Upper lobe of left lung (tissue), 4 donors: ENCODE measurements at regions not wholly inside any gene's neighbourhood (a gene's known extent, or its start where the extent isn't known, plus 50 kb on each side); places are given as distances from the start of the nearest gene placed in this dataset.

Experiments used
- EP300 ChIP-seq, 4 donors: sonication (generic); formaldehyde crosslinking; IDR thresholded peaks; one replicate each; pipeline ENCODE4 v1.5.1; 2017; ENCODE audit warnings: antibody characterized with exemption in 4 of 4, control low read depth in 2 of 4
- TF ChIP-seq, protein P1 (sequence below), 6 experiments: fragments of 450-650 bp in 4 of 6; fragments of 200-600 bp in 2 of 6; sonication (generic) in 2 of 6; IDR thresholded peaks; one replicate each; pipeline ENCODE4 v1.5.1; 2016 to 2019; ENCODE audit warnings: antibody characterized with exemption in 6 of 6

DNA sequence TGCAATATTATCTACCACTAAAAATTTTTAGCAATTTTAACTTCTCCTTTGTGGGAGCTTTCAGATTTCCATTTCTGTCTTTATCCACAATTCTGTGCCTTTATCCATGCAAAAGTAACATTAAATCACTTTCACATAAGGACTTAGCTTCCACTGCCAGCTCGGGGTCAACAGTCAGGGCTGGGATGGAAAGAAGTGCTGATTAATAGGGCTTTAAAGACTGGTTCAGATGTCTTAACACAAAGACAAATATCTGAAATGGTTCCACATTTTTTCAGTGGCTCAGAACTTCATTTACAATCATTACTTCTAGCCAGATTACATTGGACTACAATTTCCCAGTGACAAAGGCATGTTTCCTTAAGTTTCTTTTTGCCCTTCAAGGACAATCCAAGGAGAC lies 191.8 kb upstream of the CPHXL start:
- TF ChIP-seq, protein P1, sequence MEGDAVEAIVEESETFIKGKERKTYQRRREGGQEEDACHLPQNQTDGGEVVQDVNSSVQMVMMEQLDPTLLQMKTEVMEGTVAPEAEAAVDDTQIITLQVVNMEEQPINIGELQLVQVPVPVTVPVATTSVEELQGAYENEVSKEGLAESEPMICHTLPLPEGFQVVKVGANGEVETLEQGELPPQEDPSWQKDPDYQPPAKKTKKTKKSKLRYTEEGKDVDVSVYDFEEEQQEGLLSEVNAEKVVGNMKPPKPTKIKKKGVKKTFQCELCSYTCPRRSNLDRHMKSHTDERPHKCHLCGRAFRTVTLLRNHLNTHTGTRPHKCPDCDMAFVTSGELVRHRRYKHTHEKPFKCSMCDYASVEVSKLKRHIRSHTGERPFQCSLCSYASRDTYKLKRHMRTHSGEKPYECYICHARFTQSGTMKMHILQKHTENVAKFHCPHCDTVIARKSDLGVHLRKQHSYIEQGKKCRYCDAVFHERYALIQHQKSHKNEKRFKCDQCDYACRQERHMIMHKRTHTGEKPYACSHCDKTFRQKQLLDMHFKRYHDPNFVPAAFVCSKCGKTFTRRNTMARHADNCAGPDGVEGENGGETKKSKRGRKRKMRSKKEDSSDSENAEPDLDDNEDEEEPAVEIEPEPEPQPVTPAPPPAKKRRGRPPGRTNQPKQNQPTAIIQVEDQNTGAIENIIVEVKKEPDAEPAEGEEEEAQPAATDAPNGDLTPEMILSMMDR (IDR thresholded peaks at IDR 0.05) = no peak
- TF ChIP-seq EP300 (IDR thresholded peaks at IDR 0.05) = no peak
